Keratinocyte (primary cell): ENCODE measurements at regions not wholly inside any gene's neighbourhood (a gene's known extent, or its start where the extent isn't known, plus 50 kb on each side); places are given as distances from the start of the nearest gene placed in this dataset.

Experiments
- DNase-seq: peaks from one replicate; pipeline ENCODE4 v3.0.0-alpha.2; 2011; ENCODE audit warnings: low read depth, missing footprints, low spot score
- FAIRE-seq: peaks from 2 replicates; lab custom pipeline; 2011; peaks lifted over from hg19 to GRCh38; lab: Jason Lieb, UNC
- H2AFZ ChIP-seq: 2 replicates; pipeline ENCODE4 v1.6.0; 2012; ENCODE audit warnings: low read length, control low read depth, inconsistent platforms; ENCODE audit not compliant: control insufficient read depth
- H3K27ac ChIP-seq: 2 replicates; pipeline ENCODE4 v1.5.1; 2011; ENCODE audit warnings: low read length; ENCODE audit not compliant: control insufficient read depth, insufficient read depth
- H3K27me3 ChIP-seq: 3 replicates; pipeline ENCODE4 v1.6.0; 2011; ENCODE audit warnings: low read length; ENCODE audit not compliant: control insufficient read depth, insufficient read depth; ENCODE audit errors: extremely low read depth
- H3K36me3 ChIP-seq, 2 experiments: 2 replicates in 1 of 2; 3 replicates in 1 of 2; pipeline ENCODE4 v1.5.1; 2011; ENCODE audit warnings: low read length in 2 of 2, mild to moderate bottlenecking in 1 of 2; ENCODE audit not compliant: control insufficient read depth in 2 of 2, insufficient read depth in 2 of 2; ENCODE audit errors: extremely low read depth in 1 of 2
- H3K4me1 ChIP-seq: 3 replicates; pipeline ENCODE4 v1.5.1; 2011; ENCODE audit warnings: low read length; ENCODE audit not compliant: control insufficient read depth, insufficient read depth; ENCODE audit errors: extremely low read depth
- H3K4me2 ChIP-seq: 3 replicates; pipeline ENCODE4 v1.6.0; 2011; ENCODE audit warnings: low read depth, low read length; ENCODE audit not compliant: control insufficient read depth, insufficient read depth; ENCODE audit errors: extremely low read depth
- H3K4me3 ChIP-seq, 3 experiments: fragments of 200-600 bp in 1 of 3; sonication (generic) in 1 of 3; 2 replicates in 2 of 3; 3 replicates in 1 of 3; pipeline ENCODE4 v1.5.1; 2011 to 2016; ENCODE audit warnings: low read length in 3 of 3, mild to moderate bottlenecking in 3 of 3, control low read depth in 2 of 3, inconsistent platforms in 1 of 3, low read depth in 1 of 3, mixed read lengths in 1 of 3, mixed run types in 1 of 3, moderate library complexity in 1 of 3; ENCODE audit not compliant: control insufficient read depth in 2 of 3, insufficient read depth in 2 of 3; ENCODE audit errors: extremely low read depth in 1 of 3
- H3K79me2 ChIP-seq: 2 replicates; pipeline ENCODE4 v1.6.0; 2012; ENCODE audit warnings: low read length; ENCODE audit not compliant: control insufficient read depth, insufficient read depth
- H3K9ac ChIP-seq: 3 replicates; pipeline ENCODE4 v1.6.0; 2011; ENCODE audit warnings: low read length; ENCODE audit not compliant: control insufficient read depth, insufficient read depth; ENCODE audit errors: extremely low read depth
- H3K9me1 ChIP-seq: 3 replicates; pipeline ENCODE4 v1.6.0; 2011; ENCODE audit warnings: low read length; ENCODE audit not compliant: control insufficient read depth, insufficient read depth; ENCODE audit errors: extremely low read depth
- H3K9me3 ChIP-seq: 2 replicates; pipeline ENCODE4 v1.5.1; 2012; ENCODE audit warnings: low read depth, low read length; ENCODE audit not compliant: control insufficient read depth
- H4K20me1 ChIP-seq: 3 replicates; pipeline ENCODE4 v1.6.0; 2011; ENCODE audit warnings: low read length; ENCODE audit not compliant: control insufficient read depth, insufficient read depth; ENCODE audit errors: extremely low read depth
- EZH2 ChIP-seq: IDR thresholded peaks from one replicate; pipeline ENCODE4 v1.6.1; 2012; ENCODE audit warnings: inconsistent platforms, mild to moderate bottlenecking, low read length, moderate library complexity
- dilution Hi-C: fragments of 300-500 bp; cut with MboI; formaldehyde crosslinking; loops from one replicate; pipeline ENCODE4 v1.7.0; 2020; ENCODE audit warnings: low sequenced_read_pairs; ENCODE audit not compliant: extremely low pct_ligation_motif_present
- TF ChIP-seq, protein P1 (sequence below), 3 experiments: IDR thresholded peaks in 1 of 3; conservative IDR thresholded peaks in 1 of 3; optimal IDR thresholded peaks in 1 of 3; 2 replicates in 2 of 3; 3 replicates in 1 of 3; pipeline versions ENCODE3 to v1.5.1; 2011; ENCODE audit warnings: low read length in 3 of 3, mild to moderate bottlenecking in 3 of 3, moderate library complexity in 2 of 3, control low read depth in 1 of 3, inconsistent platforms in 1 of 3; ENCODE audit not compliant: insufficient read depth in 2 of 3; ENCODE audit errors: extremely low read depth in 1 of 3

DNA sequence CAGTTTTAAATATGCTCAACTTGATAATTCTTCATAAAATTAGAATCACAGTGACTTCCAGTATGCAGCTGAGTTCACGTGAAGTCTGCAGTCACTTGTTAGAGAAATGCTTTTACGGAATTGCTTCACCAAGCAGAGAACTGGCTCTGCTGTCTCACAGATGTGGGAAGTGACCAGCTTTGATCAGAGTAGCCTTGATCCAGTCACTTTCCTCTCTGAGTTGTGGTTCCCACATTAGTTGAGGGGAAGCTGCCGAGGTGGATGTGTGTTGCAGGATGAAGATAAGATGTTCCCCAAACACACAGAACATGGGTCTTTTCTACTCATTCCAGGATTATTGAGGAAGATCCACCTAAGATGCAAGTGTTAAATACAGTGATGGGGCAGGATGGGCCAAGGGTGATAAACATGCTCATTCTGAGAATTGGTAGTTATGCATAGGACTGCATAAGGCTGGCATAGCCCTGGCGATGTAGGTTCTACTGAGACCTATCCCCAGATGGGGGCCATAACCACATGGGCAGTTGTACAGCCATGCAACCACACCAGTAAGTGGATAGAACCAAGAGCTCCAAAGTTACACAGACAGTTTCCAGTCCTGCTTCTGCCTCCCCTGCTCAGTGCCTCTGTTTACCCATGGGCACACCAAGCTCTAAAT, 168.9 kb upstream of the MAF start:
- Histone ChIP-seq H3K4me1 (peaks cover 28% of the 10 kb centered on the region), H3K9me3 (no peaks in the 10 kb centered on the region), H3K27ac (no peak overlapping the region), H4K20me1 (no peaks in the 10 kb centered on the region), H3K36me3 (no peaks in the 10 kb centered on the region), H3K4me3 (no peak overlapping the region), H3K4me2 (peak overlapping the region; percentile 68), H3K27me3 (no peaks in the 10 kb centered on the region), H2AFZ (no peak overlapping the region), H3K9me1 (no peaks in the 10 kb centered on the region), H3K9ac (no peak overlapping the region), H3K79me2 (no peaks in the 10 kb centered on the region)
- DNase-seq (no peak), FAIRE-seq (peak; percentile 61)
- TF ChIP-seq, protein P1, sequence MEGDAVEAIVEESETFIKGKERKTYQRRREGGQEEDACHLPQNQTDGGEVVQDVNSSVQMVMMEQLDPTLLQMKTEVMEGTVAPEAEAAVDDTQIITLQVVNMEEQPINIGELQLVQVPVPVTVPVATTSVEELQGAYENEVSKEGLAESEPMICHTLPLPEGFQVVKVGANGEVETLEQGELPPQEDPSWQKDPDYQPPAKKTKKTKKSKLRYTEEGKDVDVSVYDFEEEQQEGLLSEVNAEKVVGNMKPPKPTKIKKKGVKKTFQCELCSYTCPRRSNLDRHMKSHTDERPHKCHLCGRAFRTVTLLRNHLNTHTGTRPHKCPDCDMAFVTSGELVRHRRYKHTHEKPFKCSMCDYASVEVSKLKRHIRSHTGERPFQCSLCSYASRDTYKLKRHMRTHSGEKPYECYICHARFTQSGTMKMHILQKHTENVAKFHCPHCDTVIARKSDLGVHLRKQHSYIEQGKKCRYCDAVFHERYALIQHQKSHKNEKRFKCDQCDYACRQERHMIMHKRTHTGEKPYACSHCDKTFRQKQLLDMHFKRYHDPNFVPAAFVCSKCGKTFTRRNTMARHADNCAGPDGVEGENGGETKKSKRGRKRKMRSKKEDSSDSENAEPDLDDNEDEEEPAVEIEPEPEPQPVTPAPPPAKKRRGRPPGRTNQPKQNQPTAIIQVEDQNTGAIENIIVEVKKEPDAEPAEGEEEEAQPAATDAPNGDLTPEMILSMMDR (optimal IDR thresholded peaks at IDR 0.05 in 1 of 3, IDR thresholded peaks at IDR 0.05 in 1 of 3, conservative IDR thresholded peaks at IDR 0.05 in 1 of 3; ENCODE audit: extremely low read depth in 1 of 3, insufficient read depth in 2 of 3, low read length in 3 of 3): no peak
- TF ChIP-seq EZH2: no peak
- dilution Hi-C loops: no loop called here

DNA sequence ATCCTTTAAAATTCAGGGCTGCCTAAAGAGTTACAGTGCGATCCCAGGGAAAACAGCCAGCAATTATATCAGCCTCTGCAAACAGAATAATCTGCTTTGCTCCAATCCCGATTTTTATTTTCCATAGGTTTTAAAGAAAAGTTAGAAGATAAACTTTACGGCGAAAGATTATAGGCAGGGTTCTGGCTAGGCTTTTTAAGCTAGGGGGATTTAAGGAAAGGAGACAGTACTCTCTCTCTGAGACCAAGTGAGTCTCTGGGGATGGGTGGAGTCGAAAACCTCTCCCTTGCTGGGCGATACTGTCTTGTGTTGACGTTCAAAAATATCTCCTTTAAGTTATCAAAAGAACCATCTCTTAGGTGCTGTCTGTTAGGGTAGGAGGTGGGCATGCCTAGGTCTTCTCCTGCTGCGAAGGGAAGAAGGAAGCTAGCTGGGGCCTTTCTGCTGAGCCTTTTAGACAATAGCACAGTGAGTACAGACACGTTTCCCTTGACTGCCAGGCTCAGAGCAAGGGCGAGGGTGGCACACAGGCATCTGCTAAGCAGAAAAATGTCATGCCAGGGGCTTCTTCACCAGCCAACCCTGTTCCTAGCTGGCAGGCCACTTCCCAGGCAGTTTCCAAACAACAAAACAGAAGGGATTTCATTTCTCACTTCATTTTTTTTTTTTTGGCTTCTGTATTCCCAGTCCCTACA, 167.9 kb upstream of the MAF start:
- Histone ChIP-seq H4K20me1 (no peaks in the 10 kb centered on the region), H3K4me3 (peak overlapping the region in 2 of 3 experiments; percentile 17 to 29), H3K27ac (peak overlapping the region; percentile 1), H3K27me3 (no peaks in the 10 kb centered on the region), H3K4me2 (peak overlapping the region; percentile 68), H3K9me1 (no peaks in the 10 kb centered on the region), H3K9me3 (no peaks in the 10 kb centered on the region), H3K79me2 (no peaks in the 10 kb centered on the region), H2AFZ (peak overlapping the region; percentile 81), H3K4me1 (peaks cover 28% of the 10 kb centered on the region), H3K9ac (peak overlapping the region; percentile 15), H3K36me3 (no peaks in the 10 kb centered on the region)
- FAIRE-seq (peak; percentile 87), DNase-seq (no peak)
- dilution Hi-C loops: no loop called here
- TF ChIP-seq EZH2: no peak
- TF ChIP-seq, protein P1 (optimal IDR thresholded peaks at IDR 0.05 in 1 of 3, IDR thresholded peaks at IDR 0.05 in 1 of 3, conservative IDR thresholded peaks at IDR 0.05 in 1 of 3; ENCODE audit: extremely low read depth in 1 of 3, insufficient read depth in 2 of 3, low read length in 3 of 3): no peak
